ENCODE measurements at regions not wholly inside any gene's neighbourhood (a gene's known extent, or its start where the extent isn't known, plus 50 kb on each side); places are given as distances from the start of the nearest gene placed in this dataset.

DNA sequence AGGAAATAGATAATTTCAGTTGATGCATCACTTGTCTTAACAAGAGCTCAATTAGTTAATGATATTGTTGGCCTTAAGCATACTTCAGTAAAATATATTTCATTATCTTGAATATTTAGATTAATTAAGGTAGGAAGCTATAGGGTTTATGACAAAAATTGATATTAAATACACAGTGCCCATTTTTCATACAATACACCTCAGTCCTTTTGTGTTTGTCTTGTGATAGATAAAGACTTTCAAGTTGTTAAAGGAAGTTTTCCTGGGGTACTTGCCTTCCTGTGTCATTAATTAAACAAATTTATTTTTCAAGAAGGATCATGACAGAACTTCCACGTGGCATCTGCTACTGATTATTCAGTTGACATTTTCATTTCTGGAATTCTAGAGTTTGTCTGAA, 420.5 kb downstream of the MTX2 start:
- TF ChIP-seq EZH2 (IDR thresholded peaks at IDR 0.05; ENCODE audit: borderline replicate concordance) (no peak), EZH2phosphoT487 (IDR thresholded peaks at IDR 0.05; ENCODE audit: low read depth, severe bottlenecking, unreplicated experiment) (no peak)
- TF ChIP-seq, protein P1, sequence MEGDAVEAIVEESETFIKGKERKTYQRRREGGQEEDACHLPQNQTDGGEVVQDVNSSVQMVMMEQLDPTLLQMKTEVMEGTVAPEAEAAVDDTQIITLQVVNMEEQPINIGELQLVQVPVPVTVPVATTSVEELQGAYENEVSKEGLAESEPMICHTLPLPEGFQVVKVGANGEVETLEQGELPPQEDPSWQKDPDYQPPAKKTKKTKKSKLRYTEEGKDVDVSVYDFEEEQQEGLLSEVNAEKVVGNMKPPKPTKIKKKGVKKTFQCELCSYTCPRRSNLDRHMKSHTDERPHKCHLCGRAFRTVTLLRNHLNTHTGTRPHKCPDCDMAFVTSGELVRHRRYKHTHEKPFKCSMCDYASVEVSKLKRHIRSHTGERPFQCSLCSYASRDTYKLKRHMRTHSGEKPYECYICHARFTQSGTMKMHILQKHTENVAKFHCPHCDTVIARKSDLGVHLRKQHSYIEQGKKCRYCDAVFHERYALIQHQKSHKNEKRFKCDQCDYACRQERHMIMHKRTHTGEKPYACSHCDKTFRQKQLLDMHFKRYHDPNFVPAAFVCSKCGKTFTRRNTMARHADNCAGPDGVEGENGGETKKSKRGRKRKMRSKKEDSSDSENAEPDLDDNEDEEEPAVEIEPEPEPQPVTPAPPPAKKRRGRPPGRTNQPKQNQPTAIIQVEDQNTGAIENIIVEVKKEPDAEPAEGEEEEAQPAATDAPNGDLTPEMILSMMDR (IDR thresholded peaks at IDR 0.05; ENCODE audit: poor library complexity), result no peak
- no peak overlapping the region for H3K27ac ChIP-seq
- no peaks in the 10 kb centered on the region for H3K27me3 ChIP-seq
- H4K20me1 ChIP-seq (ENCODE audit: insufficient read depth, poor library complexity, severe bottlenecking), result no peaks in the 10 kb centered on the region
- H3K36me3 ChIP-seq (replicated peaks; ENCODE audit: insufficient read depth, low read depth), result no peaks in the 10 kb centered on the region
- DNase-seq (ENCODE audit: low spot score), result no peak
- no peaks in the 10 kb centered on the region for H3K4me1 ChIP-seq (ENCODE audit: insufficient read depth)
- no peaks in the 10 kb centered on the region for H3K79me2 ChIP-seq
- no peaks in the 10 kb centered on the region for H3K9me2 ChIP-seq (replicated peaks; ENCODE audit: insufficient read depth)
- H2AFZ ChIP-seq, result no peak overlapping the region
- H3K9me3 ChIP-seq (ENCODE audit: low read depth), result no peaks in the 10 kb centered on the region
- H3K4me3 ChIP-seq, result no peak overlapping the region
- no peak overlapping the region for H3K4me2 ChIP-seq
- 72% methylated on average over 1 of the region's 1 CpG for WGBS (ENCODE audit: low lambda C conversion rate, missing lambda C conversion rate)

DNA sequence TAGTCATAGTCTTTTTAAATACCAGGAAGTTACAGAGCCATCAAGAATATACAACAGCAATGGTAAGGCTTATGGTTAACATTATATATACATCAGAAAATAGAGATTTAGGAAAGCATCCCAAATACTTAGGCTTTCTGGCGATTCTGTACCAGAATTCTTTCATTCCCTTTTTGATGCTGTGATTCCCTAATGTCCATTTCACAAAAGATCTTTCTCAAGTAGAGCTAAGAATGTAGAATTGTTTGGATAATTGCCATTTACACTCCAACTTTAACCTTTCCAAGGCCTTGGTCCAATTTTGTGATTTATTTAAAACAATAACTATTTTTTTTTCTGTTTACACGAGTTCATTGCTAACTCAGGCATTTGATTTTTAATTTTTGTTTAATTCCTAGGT, 422.2 kb downstream of the MTX2 start:
- no peaks in the 10 kb centered on the region for H3K27me3 ChIP-seq
- H3K9me3 ChIP-seq (ENCODE audit: low read depth), result no peaks in the 10 kb centered on the region
- H2AFZ ChIP-seq, result no peak overlapping the region
- H3K4me1 ChIP-seq (ENCODE audit: insufficient read depth), result no peaks in the 10 kb centered on the region
- no peak overlapping the region for H3K4me2 ChIP-seq
- no peaks in the 10 kb centered on the region for H3K9me2 ChIP-seq (replicated peaks; ENCODE audit: insufficient read depth)
- no peak overlapping the region for H3K4me3 ChIP-seq
- H3K79me2 ChIP-seq, result no peaks in the 10 kb centered on the region
- no peak for DNase-seq (ENCODE audit: low spot score)
- no peak for TF ChIP-seq EZH2phosphoT487 (IDR thresholded peaks at IDR 0.05; ENCODE audit: low read depth, severe bottlenecking, unreplicated experiment)
- no peak for TF ChIP-seq EZH2 (IDR thresholded peaks at IDR 0.05; ENCODE audit: borderline replicate concordance)
- TF ChIP-seq, protein P1 (IDR thresholded peaks at IDR 0.05; ENCODE audit: poor library complexity), result no peak
- no peaks in the 10 kb centered on the region for H3K36me3 ChIP-seq (replicated peaks; ENCODE audit: insufficient read depth, low read depth)
- no peak overlapping the region for H3K27ac ChIP-seq
- H4K20me1 ChIP-seq (ENCODE audit: insufficient read depth, poor library complexity, severe bottlenecking), result no peaks in the 10 kb centered on the region
- WGBS (ENCODE audit: low lambda C conversion rate, missing lambda C conversion rate), result 84% methylated on average over 2 of the region's 2 CpGs

DNA sequence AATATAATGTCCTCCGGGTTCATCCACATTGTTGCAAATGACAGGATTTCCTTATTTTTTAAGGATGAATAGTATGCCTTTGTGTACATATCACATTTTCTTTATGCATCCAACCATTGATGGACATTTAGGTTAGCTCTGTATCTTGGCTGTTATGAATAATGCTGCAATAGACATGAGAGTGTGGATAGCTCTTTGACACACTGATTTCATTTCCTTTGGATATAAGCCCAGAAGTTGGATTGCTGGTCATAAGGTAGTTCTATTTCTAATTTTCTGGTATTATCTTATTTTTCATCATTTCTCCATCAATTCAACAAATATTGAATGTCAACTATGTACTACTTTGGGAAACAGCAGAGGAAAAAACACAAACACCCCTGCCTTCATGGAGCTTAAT, 423.3 kb downstream of the MTX2 start:
- Histone ChIP-seq H2AFZ (no peak overlapping the region), H3K36me3 (replicated peaks; ENCODE audit: insufficient read depth, low read depth) (no peaks in the 10 kb centered on the region), H3K9me2 (replicated peaks; ENCODE audit: insufficient read depth) (no peaks in the 10 kb centered on the region), H3K4me1 (ENCODE audit: insufficient read depth) (no peaks in the 10 kb centered on the region), H3K9me3 (ENCODE audit: low read depth) (no peaks in the 10 kb centered on the region), H3K27me3 (no peaks in the 10 kb centered on the region), H3K4me3 (no peak overlapping the region), H4K20me1 (ENCODE audit: insufficient read depth, poor library complexity, severe bottlenecking) (no peaks in the 10 kb centered on the region), H3K27ac (no peak overlapping the region), H3K79me2 (no peaks in the 10 kb centered on the region), H3K4me2 (no peak overlapping the region)
- no peak for DNase-seq (ENCODE audit: low spot score)
- TF ChIP-seq EZH2 (IDR thresholded peaks at IDR 0.05; ENCODE audit: borderline replicate concordance) (no peak), EZH2phosphoT487 (IDR thresholded peaks at IDR 0.05; ENCODE audit: low read depth, severe bottlenecking, unreplicated experiment) (no peak)
- TF ChIP-seq, protein P1 (IDR thresholded peaks at IDR 0.05; ENCODE audit: poor library complexity), result no peak
- WGBS (ENCODE audit: low lambda C conversion rate, missing lambda C conversion rate), result 100% methylated on average over 1 of the region's 1 CpG

DNA sequence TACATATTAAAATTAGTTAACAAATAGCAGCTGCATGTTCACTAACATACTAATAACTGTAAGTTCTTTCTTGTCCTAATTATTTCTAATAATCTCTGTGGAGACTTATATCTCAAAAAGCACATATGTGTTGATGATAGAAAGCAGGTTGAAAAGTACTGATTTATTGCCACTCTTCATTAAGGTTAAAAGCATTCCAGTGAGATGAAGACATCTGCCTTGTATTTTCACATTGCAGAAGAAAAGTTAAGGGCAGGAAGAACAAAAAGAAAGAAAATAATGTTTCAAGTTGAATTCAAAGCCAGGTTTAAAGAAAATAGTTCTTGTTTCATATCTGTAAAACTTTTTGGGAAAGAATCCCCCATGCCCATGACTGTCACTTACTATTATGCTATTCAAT, 429.9 kb downstream of the MTX2 start:
- Histone ChIP-seq H3K4me1 (ENCODE audit: insufficient read depth) (peaks cover 2% of the 10 kb centered on the region), H3K36me3 (replicated peaks; ENCODE audit: insufficient read depth, low read depth) (no peaks in the 10 kb centered on the region), H3K9me2 (replicated peaks; ENCODE audit: insufficient read depth) (no peaks in the 10 kb centered on the region), H3K27me3 (no peaks in the 10 kb centered on the region), H4K20me1 (ENCODE audit: insufficient read depth, poor library complexity, severe bottlenecking) (no peaks in the 10 kb centered on the region), H3K79me2 (no peaks in the 10 kb centered on the region), H3K4me2 (no peak overlapping the region), H3K27ac (peak overlapping the region; percentile 21), H2AFZ (no peak overlapping the region), H3K9me3 (ENCODE audit: low read depth) (no peaks in the 10 kb centered on the region), H3K4me3 (no peak overlapping the region)
- TF ChIP-seq EZH2 (IDR thresholded peaks at IDR 0.05; ENCODE audit: borderline replicate concordance) (no peak), EZH2phosphoT487 (IDR thresholded peaks at IDR 0.05; ENCODE audit: low read depth, severe bottlenecking, unreplicated experiment) (no peak)
- TF ChIP-seq, protein P1 (IDR thresholded peaks at IDR 0.05; ENCODE audit: poor library complexity), result no peak
- DNase-seq (ENCODE audit: low spot score), result no peak
